Bronchial epithelial cell (primary cell): ENCODE measurements at regions not wholly inside any gene's neighbourhood (a gene's known extent, or its start where the extent isn't known, plus 50 kb on each side); places are given as distances from the start of the nearest gene placed in this dataset.
"Not testable (repeated sequence)": the region's sequence is repeated elsewhere in the genome, so short reads cannot be mapped to it uniquely, and the experiment has no call there.

Source experiments
- DNase-seq: peaks from one replicate; pipeline ENCODE4 v3.0.0-alpha.2; 2010; ENCODE audit warnings: low read depth
- FAIRE-seq: peaks from 2 replicates; lab custom pipeline; 2011; peaks lifted over from hg19 to GRCh38; lab: Jason Lieb, UNC
- H3K27me3 ChIP-seq: 2 replicates; pipeline ENCODE4 v1.5.1; 2011; ENCODE audit warnings: low read length; ENCODE audit not compliant: control insufficient read depth, insufficient read depth
- H3K36me3 ChIP-seq: 2 replicates; pipeline ENCODE4 v1.5.1; 2011; ENCODE audit warnings: low read length; ENCODE audit not compliant: control insufficient read depth, insufficient read depth
- H3K4me3 ChIP-seq: 2 replicates; pipeline ENCODE4 v1.5.1; 2011; ENCODE audit warnings: mild to moderate bottlenecking, low read depth, low read length, control low read depth
- CTCF ChIP-seq: IDR thresholded peaks from 2 replicates; pipeline ENCODE4 v1.5.1; 2011; ENCODE audit warnings: mild to moderate bottlenecking, moderate library complexity, low read length, control low read depth, inconsistent platforms; ENCODE audit not compliant: insufficient read depth, severe bottlenecking

DNA sequence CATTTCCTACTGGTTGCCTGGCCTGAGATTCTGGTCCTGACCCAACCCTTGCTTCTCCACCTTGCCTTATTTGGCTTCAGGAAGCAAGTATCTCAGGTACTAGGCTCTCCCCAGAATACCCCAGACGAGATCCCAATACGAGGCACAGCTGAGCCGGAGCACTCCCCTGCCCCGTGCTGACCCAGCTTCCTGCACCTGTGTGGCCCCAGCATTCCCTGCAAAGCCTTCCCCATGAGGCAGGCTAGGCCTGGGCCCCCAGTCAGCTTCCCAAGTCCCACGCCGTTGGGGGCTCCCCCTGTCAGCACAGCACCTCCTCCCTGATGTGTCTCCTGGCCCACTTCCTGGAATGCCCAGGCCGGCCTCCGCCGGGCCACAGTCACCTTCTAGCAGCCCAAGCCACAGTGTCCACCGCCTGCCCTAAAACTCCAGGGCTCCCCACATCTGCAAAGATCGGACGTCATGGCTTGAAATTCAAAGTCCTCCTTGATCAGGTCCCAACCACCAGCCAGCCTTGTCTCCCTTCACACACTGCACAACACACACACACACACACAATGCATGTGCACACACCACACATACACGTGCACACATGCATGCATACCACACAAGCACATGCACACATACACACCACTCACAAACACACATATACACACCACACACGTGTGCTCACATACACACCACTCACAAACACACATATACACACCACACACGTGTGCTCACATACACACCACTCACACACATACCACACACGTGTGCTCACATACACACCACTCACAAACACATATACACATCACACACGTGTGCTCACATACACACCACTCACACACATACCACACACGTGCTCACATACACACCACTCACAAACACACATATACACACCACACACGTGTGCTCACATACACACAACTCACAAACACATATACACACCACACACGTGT is 78.9 kb upstream of the FOXK1 start:
- Histone ChIP-seq H3K4me3 (no peak overlapping the region), H3K27me3 (no peaks in the 10 kb centered on the region), H3K36me3 (no peaks in the 10 kb centered on the region)
- FAIRE-seq (peak; percentile 23), DNase-seq (no peak)
- TF ChIP-seq CTCF, result no peak

DNA sequence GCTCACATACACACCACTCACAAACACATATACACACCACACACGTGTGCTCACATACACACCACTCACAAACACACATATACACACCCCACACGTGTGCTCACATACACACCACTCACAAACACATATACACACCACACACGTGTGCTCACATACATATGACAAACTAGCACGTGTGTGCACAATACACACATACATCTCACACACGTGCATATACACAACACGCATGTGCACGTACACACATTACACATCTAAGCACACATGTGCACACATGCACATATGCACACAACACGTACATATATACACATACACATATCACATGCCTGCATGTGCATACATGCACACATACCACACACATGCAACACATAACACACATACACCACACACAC is 78.3 kb upstream of the FOXK1 start:
- FAIRE-seq (peak; percentile 81), DNase-seq (no peak)
- Histone ChIP-seq H3K36me3 (no peaks in the 10 kb centered on the region), H3K4me3 (no peak overlapping the region), H3K27me3 (no peaks in the 10 kb centered on the region)
- no peak for TF ChIP-seq CTCF

GRCh38 chr7:4604456-4604940 is 77.6 kb upstream of the FOXK1 start:
- DNase-seq, result no peak
- Histone ChIP-seq H3K4me3 (no peak overlapping the region), H3K27me3 (no peaks in the 10 kb centered on the region), H3K36me3 (no peaks in the 10 kb centered on the region)
- FAIRE-seq, result no peak
- TF ChIP-seq CTCF, result no peak

DNA sequence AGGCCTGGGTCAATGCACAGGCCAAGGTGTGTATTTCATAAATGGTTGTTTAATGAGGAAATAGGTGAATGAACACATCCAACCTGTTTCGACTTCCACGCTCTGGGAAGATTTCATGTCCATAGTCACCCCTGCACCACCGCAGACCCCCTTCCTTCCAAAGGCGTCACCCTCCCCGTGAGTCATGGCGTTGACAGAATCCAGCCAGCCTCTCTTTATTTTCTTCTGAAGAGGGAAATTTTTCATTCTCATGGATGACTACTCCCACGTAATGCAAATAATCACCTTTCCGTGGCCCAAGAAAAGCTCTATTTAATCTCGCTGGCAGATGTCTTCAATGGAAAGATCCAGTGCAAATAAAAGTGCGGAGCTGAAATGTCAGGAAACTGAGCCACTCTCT is 75.3 kb upstream of the FOXK1 start:
- Histone ChIP-seq H3K36me3 (no peaks in the 10 kb centered on the region), H3K4me3 (no peak overlapping the region), H3K27me3 (no peaks in the 10 kb centered on the region)
- FAIRE-seq (no peak), DNase-seq (no peak)
- no peak for TF ChIP-seq CTCF

DNA sequence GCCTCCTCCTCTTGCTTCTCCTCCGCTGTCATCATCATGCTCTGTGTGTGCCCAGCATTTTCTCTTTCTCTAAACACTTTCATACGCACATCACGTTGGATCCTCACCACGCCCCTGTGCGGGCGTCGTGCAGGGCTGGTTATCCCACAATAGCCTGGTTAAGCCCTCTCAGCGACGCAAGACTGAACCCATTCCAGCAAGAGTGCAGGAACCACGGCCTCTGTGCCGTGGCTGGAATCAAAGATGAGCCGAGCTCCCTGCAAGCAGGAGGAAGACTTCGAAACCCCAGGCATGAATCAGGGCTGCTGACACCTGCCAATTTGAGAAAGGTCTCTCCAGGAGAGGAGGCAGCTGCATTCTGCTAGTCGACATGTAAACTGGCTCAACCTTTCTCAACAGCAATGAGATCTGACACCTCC is 74.8 kb upstream of the FOXK1 start:
- FAIRE-seq (no peak), DNase-seq (no peak)
- Histone ChIP-seq H3K36me3 (no peaks in the 10 kb centered on the region), H3K4me3 (no peak overlapping the region), H3K27me3 (no peaks in the 10 kb centered on the region)
- no peak for TF ChIP-seq CTCF

DNA sequence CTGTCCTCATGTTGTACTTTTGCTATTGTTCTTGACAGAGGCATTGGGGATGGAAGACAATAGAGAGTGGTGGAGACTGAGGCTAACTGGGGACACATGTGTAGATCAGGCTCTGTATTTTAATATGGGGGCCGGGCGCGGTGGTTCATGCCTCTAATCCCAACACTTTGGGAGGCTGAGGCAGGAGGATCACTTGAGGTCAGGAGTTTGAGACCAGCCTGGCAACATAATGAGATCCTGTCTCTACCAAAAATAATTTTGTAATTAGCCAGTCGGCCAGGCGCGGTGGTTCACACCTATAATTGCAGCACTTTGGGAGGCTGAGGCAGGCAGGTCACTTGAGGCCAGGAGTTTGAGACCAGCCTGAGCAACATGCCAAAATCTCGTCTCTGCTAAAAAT is 72.5 kb upstream of the FOXK1 start:
- not testable (repeated sequence) for H3K4me3 ChIP-seq, FAIRE-seq, DNase-seq, H3K27me3 ChIP-seq, H3K36me3 ChIP-seq
